ENCODE measurements at regions not wholly inside any gene's neighbourhood (a gene's known extent, or its start where the extent isn't known, plus 50 kb on each side); places are given as distances from the start of the nearest gene placed in this dataset.

GRCh38 chr10:59011972-59012632 lies 164.3 kb upstream of the PHYHIPL start:
- Histone ChIP-seq H3K4me3 (no peak overlapping the region), H3K27ac (no peak overlapping the region), H3K9me3 (no peaks in the 10 kb centered on the region), H3K27me3 (no peaks in the 10 kb centered on the region), H3K4me1 (no peaks in the 10 kb centered on the region), H3K36me3 (no peaks in the 10 kb centered on the region)
- no peak for TF ChIP-seq POLR2AphosphoS5 (IDR thresholded peaks at IDR 0.05)
- TF ChIP-seq EP300 (IDR thresholded peaks at IDR 0.05) = no peak
- WGBS = 75% methylated on average over 7 of the region's 7 CpGs
- DNase-seq (ENCODE audit: low spot score in 2 of 2) = no peak

- TF ChIP-seq POLR2AphosphoS5 (IDR thresholded peaks at IDR 0.05) = no peak
- TF ChIP-seq POLR2A (IDR thresholded peaks at IDR 0.05) = no peak
- TF ChIP-seq CTCF (IDR thresholded peaks at IDR 0.05) = no peak
- TF ChIP-seq EP300 (IDR thresholded peaks at IDR 0.05) = no peak
- Histone ChIP-seq H3K4me3 (no peak overlapping the region), H3K4me1 (no peaks in the 10 kb centered on the region), H3K9me3 (no peaks in the 10 kb centered on the region), H3K27me3 (no peaks in the 10 kb centered on the region), H3K27ac (no peak overlapping the region), H3K36me3 (no peaks in the 10 kb centered on the region)
- WGBS = 65% methylated on average over 3 of the region's 3 CpGs
- no peak for DNase-seq (ENCODE audit: low spot score in 2 of 2)
Observed at GRCh38 chr10:59012839-59013238, 163.6 kb upstream of the PHYHIPL start.

- TF ChIP-seq POLR2AphosphoS5 (IDR thresholded peaks at IDR 0.05) = no peak
- TF ChIP-seq POLR2A (IDR thresholded peaks at IDR 0.05) = no peak
- TF ChIP-seq EP300 (IDR thresholded peaks at IDR 0.05) = no peak
- no peak for TF ChIP-seq CTCF (IDR thresholded peaks at IDR 0.05)
- Histone ChIP-seq H3K4me3 (no peak overlapping the region), H3K4me1 (no peaks in the 10 kb centered on the region), H3K36me3 (no peaks in the 10 kb centered on the region), H3K27ac (no peak overlapping the region), H3K27me3 (no peaks in the 10 kb centered on the region), H3K9me3 (no peaks in the 10 kb centered on the region)
- no peak for DNase-seq (ENCODE audit: low spot score in 2 of 2)
- 93% methylated on average over 4 of the region's 4 CpGs for WGBS
Observed at GRCh38 chr10:59016043-59016442, 160.4 kb upstream of the PHYHIPL start.

- no peaks in the 10 kb centered on the region for H3K4me1 ChIP-seq
- H3K27me3 ChIP-seq = no peaks in the 10 kb centered on the region
- TF ChIP-seq CTCF (IDR thresholded peaks at IDR 0.05) = no peak
- no peak for TF ChIP-seq POLR2A (IDR thresholded peaks at IDR 0.05)
- no peak for TF ChIP-seq EP300 (IDR thresholded peaks at IDR 0.05)
- no peak for TF ChIP-seq POLR2AphosphoS5 (IDR thresholded peaks at IDR 0.05)
- no peaks in the 10 kb centered on the region for H3K36me3 ChIP-seq
- no peaks in the 10 kb centered on the region for H3K9me3 ChIP-seq
- H3K4me3 ChIP-seq = peak overlapping the region; percentile 9
- WGBS = 67% methylated on average over 5 of the region's 5 CpGs
- no peak for DNase-seq (ENCODE audit: low spot score in 2 of 2)
- H3K27ac ChIP-seq = peak overlapping the region; percentile 37
Observed at GRCh38 chr10:59018977-59019376, 157.5 kb upstream of the PHYHIPL start.

- peak overlapping the region; percentile 9 for H3K4me3 ChIP-seq
- DNase-seq (ENCODE audit: low spot score in 2 of 2) = no peak
- no peaks in the 10 kb centered on the region for H3K9me3 ChIP-seq
- H3K27ac ChIP-seq = peak overlapping the region; percentile 37
- 15% methylated on average over 3 of the region's 3 CpGs for WGBS
- no peaks in the 10 kb centered on the region for H3K4me1 ChIP-seq
- H3K36me3 ChIP-seq = no peaks in the 10 kb centered on the region
- no peaks in the 10 kb centered on the region for H3K27me3 ChIP-seq
- TF ChIP-seq CTCF (IDR thresholded peaks at IDR 0.05) (no peak), POLR2AphosphoS5 (IDR thresholded peaks at IDR 0.05) (no peak), POLR2A (IDR thresholded peaks at IDR 0.05) (no peak), EP300 (IDR thresholded peaks at IDR 0.05) (no peak)
Observed at GRCh38 chr10:59019603-59020002, 156.8 kb upstream of the PHYHIPL start.

- 90% methylated on average over 4 of the region's 4 CpGs for WGBS
- TF ChIP-seq CTCF (IDR thresholded peaks at IDR 0.05) (no peak), EP300 (IDR thresholded peaks at IDR 0.05) (no peak), POLR2A (IDR thresholded peaks at IDR 0.05) (no peak), POLR2AphosphoS5 (IDR thresholded peaks at IDR 0.05) (no peak)
- Histone ChIP-seq H3K36me3 (no peaks in the 10 kb centered on the region), H3K9me3 (no peaks in the 10 kb centered on the region), H3K27ac (no peak overlapping the region), H3K4me3 (no peak overlapping the region), H3K27me3 (no peaks in the 10 kb centered on the region), H3K4me1 (no peaks in the 10 kb centered on the region)
- no peak for DNase-seq (ENCODE audit: low spot score in 2 of 2)
Observed at GRCh38 chr10:59020502-59020901, 155.9 kb upstream of the PHYHIPL start.

Data from suprapubic skin (tissue), 4 donors.